ENCODE measurements at regions not wholly inside any gene's neighbourhood (a gene's known extent, or its start where the extent isn't known, plus 50 kb on each side); places are given as distances from the start of the nearest gene placed in this dataset.

DNA sequence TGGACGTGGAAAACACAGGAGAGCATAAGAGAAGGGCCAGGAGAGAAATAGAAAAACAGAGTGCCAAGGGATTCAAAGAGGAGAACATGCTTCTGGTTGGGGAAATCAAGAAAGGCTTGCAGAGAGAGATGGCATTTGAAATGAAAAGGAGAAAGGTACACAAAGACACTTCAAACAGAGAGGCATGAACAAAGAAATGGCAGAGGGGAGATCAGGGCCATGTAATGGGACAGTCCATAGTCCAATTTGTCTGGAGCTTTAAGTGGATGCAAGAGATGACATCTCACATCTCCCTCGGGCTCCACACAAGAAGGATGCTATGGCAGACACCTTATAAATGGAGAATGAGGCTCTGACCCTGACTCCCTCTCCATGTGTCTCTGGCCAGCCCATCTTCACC is 331.1 kb downstream of the MLLT3 start:
- no peak for DNase-seq

DNA sequence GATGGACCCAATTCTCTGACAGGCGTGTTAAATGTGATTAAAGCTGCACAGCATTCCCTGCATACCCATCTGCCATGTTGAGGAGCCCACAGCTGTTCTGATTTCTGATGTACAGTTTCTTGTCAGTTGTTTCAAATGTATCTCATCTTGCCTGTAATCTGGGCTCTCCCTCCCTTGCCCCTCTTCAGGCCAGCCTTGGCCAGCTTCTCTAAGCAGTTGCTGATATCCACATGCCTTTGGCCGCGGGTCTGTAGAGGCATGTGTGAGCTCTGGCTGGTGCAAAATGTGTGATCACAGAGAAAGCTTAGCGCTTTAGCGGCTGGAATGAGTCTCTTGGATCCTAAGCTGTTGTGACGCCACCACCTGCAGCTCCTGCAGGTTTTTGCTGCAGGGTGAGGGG is 332.0 kb downstream of the MLLT3 start:
- no peak for DNase-seq

DNA sequence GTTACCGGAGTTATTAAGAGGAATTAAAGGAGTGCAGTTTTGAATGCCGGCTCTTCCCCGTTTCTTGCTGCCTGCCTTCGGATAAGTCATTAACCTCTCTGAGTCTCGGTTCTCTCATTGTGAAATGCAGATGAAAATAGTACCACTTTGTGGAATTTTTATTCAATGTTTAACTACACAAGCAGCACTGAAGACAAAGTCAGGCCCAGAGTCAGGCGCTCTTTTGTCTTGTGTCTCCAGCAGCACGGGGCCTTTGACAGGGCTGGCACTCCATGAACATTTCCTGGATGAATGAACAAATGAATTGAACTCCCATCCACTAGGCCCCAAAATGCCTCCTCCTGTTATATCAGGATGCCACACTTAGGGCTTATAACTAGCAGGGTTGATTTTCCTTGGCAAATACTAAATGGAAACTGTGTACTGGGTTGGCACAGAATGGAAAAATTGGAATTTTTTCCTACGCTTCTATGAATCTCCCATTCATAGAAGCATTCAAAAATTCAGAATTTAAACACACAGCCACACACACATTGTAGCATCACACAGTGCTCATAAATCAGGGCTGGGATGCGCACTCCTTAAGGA is 332.8 kb downstream of the MLLT3 start:
- no peak for DNase-seq

DNA sequence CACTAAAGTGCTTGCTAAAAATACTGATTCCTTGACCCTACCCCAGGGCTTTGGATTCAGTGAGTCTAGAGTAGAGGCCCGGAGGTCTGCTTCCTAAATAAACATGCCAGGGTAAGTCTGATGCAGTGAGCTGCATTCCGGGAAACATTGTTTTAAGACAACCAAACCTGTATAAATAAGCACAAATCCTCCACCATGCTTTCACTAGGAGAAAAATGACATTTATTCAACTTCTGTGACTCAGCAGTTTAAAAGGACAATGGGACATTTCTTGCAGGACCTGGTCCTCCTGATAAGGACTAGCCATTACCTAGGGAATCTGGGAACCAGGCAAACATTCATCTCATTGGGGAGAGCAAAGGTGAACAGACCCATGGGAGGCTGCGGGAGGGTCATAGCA is 335.3 kb downstream of the MLLT3 start:
- DNase-seq = no peak

DNA sequence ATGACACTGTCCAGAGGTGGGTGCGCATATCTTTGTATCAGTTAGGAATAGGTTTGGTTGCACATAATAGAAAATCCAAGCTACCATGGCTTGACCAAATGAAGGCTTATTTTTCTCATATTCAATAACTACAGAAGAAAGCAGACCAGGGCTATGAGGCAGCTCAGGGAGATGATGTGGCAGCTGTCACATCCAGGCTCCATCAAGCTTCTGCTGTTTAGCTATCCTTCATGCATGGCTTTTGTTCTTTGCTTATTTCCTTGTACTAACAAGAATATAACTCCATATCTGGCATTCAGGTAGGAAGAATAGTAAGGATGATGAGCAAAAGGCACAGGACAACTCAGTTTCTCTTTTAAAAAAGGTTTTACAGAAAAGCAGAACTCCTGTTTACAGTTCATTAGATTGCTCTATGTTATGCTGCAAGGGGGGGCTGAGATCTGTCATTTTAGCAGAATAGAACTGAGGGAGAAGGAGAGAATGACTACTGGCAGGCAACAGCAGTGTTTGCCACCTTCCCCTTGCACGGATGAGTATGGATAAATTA is 336.1 kb downstream of the MLLT3 start:
- no peak for DNase-seq

DNA sequence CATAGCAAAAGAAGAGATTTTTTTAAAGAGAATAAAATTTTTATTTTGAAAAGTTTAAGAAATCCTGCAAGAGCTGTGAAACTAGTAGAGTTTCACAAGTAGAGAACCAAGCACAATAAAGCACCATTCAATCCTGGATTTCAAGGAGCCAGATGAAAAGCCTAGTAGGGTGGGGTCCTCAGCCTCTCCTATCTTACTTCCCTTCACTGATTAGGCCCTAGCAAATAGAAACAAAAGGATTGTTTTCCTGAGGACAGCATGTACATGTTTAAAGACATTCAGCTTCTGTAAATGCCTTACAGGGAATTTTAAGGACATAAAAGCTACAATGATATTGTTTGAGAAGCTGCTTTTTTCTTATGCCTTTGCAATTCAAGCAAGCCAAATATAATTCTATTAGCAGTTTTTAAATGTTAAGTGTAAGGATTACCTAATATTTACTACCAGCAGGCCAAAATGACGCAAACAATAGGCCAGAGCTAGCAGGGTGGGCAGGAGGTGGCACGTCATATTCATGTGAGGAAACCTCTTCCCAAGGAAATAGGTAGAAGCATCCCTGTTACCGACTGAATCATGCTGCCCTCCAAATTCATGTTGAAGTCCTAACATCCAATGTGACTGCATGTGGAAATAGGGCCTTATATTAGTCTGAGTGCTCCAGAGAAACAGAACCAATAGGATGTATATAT is 337.6 kb downstream of the MLLT3 start:
- no peak for DNase-seq

DNA sequence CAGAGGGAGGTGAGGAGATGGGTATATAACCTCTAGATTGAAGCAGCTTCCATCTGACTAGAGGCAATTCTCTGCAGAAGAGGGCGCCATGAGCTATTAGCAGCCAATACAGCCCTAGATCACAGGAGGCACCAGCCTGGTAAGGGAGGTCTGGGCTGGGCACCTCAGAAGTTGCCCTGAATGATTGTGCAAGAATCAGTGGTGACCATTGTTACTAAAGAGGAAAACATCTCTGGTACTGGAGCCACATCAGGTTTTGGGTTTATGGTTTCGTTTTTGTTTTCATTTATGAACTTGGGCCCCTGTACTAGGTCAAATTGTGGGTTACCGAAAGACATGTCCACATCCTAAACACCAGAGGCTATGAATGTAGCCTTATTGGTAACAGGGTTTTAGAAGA is 342.0 kb downstream of the MLLT3 start:
- DNase-seq = no peak

DNA sequence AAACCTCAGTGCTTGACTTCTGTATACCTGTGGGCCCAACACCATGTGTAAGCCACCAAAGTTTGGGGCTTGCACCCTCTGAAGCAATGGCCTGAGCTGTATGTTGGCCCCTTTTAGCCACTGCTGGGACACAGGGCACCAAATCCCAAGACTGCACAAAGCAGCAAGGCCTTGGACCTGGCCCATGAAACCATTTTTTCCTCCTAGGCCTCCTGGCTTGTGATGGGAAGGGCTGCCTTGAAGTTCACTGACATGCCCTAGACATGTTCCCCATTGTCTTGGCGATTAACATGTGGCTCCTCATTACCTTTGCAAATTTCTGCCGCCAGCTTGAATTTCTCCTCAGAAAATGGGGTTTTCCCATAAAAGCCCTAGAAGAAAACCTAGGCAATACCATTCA is 345.5 kb downstream of the MLLT3 start:
- DNase-seq = no peak

DNA sequence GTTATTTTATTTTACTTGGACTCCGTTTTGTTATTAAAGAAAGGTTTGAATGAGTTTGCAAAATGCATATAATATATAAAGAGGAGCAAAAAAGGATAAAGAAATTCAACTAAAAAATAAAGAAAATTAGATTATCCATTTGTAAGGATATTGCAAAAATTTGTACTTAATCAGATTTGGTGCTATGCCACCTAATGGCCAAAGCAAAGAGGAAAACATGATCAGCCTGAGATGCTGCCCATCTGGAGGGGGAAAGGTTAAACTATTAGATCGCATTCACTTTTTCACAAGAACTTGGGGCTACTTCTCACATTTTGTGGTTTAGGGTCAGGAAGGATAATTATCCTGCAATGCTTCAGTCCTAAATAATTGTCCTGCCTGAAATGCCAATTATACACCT is 350.6 kb downstream of the MLLT3 start:
- DNase-seq = no peak

DNA sequence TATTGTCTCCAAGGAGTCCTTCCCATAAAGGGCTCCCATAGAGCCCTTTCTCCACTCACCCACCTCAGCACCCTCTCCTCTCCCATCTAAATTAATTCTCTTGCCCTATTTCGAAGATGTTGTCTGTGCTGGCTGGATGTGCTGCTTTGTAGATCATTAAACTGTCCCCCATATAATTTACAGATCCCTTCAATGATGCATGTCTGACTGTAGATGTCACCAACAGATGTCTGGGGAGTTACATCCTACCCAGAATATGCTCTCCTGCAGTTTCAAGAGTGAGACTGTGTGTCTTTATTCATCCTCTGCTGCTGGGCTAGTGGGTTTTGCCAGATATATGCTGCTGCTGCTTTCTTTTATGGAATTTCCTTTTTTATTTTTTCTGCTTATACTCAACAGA is 351.2 kb downstream of the MLLT3 start:
- DNase-seq = no peak

DNA sequence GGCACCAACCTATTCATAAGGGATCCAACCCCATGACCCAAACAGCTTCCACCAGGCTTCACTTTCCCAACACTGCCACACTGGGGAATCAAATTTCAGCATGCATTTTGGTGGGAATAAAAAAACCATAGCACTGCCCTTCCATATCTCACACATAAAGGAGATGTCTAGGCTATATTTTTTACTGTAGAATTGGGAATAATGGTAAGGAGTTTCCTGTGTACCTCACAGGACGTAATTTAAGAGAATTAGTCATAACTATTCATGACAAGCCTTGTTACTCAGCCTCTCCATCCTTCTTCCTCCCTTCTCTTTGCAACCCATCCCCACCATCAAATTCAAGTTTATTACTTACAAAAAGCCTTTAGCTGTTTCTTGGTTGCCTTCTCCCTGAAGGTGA is 352.1 kb downstream of the MLLT3 start:
- DNase-seq = no peak

DNA sequence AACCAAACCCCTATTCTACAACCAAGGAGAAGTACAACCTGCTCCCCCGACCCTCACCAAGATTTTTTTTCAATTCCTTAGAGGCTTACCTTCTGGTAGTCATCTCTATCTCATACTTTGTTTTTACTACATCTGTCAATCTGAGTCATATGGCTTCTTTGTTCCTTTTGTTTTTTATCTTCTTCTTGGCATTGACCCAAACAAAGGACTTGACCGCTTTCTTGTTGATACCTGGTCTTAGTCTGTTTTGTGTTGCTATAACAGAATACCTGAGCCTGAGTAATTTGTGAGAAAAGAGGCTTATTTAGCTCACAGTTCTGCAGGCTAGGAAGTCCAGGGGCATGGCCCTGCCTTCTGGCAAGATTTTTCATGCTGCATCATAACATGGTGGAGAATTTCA is 352.7 kb downstream of the MLLT3 start:
- no peak for DNase-seq

DNA sequence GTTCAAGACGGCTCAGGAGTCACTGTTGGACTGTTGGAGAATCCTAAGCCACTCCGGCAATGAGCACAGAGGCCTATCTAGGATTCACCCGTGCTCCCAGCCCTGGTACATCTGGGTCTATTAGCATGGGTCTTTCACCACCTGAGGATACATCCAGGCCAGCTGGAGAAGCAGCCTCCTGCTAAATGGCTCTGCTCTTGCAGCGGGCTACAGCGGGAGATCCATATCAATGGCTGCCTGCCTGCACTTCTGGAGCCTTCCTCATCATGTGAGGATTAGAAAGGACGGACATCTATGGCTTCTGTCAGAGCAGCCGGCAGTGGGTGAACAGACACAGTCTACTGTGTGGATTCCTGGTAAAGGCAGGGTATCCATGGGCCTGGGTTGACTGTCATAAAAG is 357.4 kb downstream of the MLLT3 start:
- no peak for DNase-seq

DNA sequence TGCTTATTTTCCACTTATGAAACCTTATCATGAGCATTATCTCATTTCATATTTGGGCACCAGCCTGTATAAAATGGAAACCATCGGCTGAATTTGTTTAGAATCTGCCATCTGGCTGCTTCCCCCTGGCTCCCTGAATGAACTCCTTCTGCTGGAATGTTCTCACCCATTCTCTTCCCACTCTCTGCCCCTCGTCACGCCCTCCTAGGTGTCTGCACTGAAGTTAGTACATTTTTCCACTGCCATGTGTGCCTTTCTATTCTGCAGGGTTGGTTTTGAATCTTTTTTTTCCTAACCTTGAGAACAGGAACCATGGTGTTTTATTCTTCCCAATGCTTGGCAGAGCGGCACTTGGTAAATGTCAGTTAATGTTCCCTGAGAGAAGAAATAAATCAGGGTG is 359.7 kb downstream of the MLLT3 start:
- no peak for DNase-seq

DNA sequence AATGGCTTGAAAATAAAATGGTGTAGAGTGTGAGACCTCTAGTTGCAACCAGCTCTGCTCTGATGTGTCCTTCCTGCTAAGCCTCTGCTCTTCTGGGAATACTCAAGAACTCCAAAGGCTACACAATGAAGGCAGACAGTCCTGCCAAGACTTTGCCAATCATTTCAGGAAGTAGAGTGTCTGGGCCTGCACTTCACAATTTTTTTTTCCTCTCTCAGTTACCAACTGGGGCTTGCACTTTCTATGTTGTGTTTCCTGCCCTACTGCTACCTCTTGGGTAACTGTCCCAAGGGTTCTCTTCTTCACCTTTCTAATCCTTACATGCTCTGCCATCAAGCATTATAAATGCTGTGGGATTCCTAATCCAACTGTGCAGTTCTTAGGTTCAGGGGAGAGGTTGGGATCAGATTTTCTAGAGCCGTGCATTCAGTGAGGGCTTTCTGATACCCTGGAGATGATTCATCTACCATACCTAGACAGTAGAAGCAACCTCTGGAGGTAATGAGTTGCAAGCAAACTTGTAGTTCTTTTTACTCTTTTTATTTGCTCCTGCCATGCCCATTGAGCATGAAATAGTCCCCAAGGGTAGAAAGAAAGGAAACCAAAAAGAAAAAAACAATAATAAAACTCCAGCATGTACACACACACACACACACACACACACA is 365.9 kb downstream of the MLLT3 start:
- DNase-seq = no peak

DNA sequence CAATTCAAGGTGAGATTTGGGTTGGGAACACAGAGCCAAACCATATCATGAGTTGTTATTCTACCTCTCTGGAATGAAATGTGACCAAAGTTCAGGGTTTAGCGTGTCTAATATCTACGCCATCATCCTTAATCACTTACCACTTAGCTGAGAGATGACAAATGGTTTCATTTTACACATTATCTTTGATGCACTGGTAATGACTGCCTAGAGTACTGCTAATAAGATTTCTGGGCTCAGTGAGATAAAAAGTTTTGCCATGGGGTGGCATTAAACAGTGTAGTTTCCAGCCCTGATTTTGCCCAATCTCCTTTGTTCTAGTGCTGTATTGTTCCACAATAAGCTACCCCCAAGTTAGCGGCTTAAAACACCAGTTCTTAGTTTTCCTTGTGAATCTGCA is 367.2 kb downstream of the MLLT3 start:
- DNase-seq = no peak

DNA sequence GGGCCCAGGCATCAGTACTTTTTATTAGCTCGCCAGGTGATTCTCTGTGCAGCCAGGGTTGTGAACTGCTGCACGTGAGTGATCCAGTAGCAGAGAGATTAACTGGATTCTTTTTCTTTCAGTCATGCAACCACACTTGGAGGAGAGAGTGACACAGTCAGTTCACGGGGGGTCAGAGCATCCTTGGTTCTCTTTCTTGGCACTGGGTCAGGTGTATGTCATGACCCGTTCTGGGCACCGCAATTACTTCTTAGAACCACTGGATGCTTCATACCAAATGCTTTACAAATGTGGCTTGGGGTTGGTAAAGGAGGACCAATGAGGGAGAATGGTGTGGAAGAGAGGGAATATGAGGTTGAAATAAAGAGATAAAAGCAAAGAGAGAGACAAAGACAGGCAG is 368.7 kb downstream of the MLLT3 start:
- DNase-seq = no peak

DNA sequence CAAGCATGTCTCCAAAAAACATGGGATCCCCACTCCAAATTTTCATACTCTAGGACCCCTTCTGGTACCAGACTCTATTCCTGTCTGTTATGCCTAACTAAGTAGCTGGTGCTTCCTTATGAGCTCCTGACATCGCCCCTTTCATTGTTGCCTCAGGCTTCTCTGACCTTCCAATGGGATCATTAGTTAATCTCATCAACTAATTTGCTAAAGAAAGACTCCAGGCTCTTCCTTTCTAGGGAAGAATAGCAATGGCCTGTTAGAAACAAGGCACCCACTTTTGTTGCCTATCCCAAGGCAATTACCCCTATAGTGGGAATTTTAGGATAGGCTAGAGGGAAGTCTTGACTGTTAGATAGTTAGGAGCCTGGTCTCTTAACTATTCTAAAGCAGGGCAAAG is 369.5 kb downstream of the MLLT3 start:
- no peak for DNase-seq

DNA sequence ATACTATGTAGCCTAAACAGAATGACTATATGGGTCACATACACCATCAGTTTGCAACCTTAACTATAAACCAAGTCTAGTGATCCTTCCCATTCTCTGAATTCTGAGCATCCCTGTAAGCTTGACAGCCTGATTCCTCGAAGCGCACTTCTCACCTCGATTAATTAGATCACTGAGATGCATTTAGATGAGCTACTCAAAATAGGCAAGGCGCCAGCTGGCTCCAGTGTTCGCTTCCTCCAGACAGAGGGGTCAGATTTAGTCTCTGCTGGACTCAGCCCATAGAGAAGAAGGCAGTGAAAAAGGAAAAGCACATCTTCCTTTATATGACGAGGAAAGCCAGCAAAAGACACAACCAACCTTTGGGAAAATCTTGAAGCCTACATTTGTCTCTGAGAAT is 371.5 kb downstream of the MLLT3 start:
- no peak for DNase-seq

DNA sequence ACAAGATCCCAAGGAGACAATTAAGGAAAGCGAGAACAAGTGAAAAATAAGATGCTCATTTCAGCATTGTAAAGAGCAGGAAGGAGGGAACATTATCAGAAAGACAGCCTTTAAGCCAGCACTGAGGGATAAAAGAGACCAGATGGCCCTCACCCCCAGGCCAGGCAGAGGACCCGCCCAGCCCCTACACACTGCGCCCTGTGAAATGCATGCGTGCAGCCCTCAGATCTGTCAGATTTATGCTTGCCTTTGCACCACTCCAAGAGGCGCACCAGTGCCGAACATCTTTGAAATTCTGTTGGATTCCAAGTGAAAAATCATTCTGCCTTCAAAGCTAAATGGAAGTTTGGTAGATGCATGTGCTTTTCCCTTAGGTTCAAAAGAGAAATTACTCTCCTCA is 378.0 kb downstream of the MLLT3 start:
- DNase-seq = no peak

DNA sequence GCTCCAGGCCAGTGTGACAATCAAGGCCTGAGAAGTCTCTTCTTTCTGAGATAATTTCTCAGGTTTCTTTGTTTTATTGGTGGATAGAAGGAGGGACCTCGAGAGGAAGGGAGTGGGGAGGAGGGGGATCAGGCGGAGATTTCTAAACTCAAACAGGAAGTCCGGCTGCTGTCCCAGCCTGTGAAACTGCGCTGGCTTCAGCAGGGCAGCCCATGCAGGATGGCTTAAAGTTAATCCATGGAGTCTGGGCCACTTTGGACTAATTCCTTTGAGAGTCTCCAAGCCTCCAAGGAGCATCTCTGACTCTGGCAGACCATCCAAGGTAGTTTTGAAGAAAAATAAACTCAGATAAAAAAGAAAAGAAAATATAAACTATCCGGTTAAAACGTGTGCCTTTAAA is 378.5 kb downstream of the MLLT3 start:
- no peak for DNase-seq

DNA sequence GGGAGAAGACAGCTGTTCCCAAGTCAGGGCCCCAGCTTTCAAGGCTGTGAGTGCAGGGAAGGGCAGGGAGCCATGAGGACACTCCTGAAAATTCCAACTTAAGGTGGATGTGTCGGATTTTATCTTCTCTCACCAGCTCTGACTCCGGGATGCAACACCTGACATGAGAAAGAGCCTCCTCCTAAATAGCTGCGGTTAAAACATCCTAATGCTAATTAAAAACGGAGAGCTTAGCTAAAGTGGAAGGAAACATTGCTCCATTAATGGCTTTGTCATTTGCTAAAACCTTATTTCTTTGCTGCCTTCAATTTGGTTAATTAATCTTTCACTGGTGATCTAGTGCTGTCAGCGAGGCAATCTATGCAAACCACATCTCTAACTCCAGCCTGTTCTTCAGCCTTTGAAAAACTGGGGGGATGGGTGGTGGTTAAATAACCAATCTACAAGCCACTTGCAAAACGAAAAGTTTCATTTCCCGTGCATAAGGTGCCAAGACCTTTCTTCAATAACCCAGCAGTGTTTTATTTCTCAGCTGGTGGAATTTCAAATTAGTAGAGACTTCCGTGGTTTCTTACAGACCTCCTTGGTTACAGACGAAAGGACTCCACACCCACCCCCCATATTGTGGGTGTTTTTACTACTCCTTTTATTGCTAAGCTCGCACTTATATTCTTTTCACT is 379.6 kb downstream of the MLLT3 start:
- DNase-seq = peak; percentile 31

DNA sequence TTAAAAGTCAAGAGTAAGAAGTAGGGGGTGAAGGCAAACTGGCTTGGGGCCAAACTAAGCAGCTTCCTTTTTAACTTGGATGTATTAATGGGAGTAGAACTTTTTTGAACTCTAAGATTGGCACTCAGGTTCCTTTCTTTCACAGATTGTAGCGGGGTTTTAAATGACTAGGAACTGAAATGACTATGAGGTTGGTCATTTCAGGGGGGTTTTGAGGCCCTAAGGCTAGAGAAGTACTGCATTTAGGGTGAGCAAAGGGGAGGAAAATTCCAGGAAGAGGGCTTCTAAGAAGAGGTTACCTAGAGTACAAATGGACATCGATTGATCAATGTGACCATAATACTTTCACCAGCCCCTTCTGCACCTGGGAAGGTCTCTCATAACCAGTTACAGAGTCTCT is 381.8 kb downstream of the MLLT3 start:
- DNase-seq = no peak

DNA sequence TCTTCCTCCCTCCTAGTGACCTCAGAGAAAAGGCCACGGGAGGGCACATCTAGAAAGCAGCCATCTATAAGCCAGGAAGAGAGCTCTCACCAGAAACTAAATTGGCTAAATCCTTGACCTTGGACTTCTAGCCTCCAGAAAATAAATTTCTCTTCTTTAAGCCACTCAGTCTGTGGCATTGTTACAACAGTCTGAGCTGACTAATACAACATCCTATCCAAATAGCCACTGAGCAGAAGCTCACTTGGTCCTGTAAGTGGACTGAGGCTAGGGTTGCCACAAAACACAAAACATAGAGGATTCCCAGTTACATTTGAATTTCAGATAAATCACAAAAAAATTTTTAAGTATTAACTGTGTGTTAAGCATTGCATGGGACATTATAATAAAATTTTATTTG is 383.4 kb downstream of the MLLT3 start:
- DNase-seq = no peak
